GM18907 (cell line): ENCODE measurements at regions not wholly inside any gene's neighbourhood (a gene's known extent, or its start where the extent isn't known, plus 50 kb on each side); places are given as distances from the start of the nearest gene placed in this dataset.
"Not testable (repeated sequence)": the region's sequence is repeated elsewhere in the genome, so short reads cannot be mapped to it uniquely, and the experiment has no call there.

Experiments
- ATAC-seq: cut with Tn5 transposase; IDR thresholded peaks from one replicate; pipeline ENCODE4 v1.9.1; 2021; ENCODE audit warnings: mild to moderate bottlenecking, moderate library complexity; ENCODE audit not compliant: unreplicated experiment

GRCh38 chr4:49226216-49226866, 240.3 kb downstream of the CWH43 start:
- ATAC-seq, result not testable (repeated sequence)

GRCh38 chr4:49227941-49228340, 241.9 kb downstream of the CWH43 start:
- not testable (repeated sequence) for ATAC-seq

GRCh38 chr4:49229243-49229642, 243.2 kb downstream of the CWH43 start:
- not testable (repeated sequence) for ATAC-seq

GRCh38 chr4:49229713-49230112, 243.6 kb downstream of the CWH43 start:
- not testable (repeated sequence) for ATAC-seq

- ATAC-seq, result not testable (repeated sequence)
These were observed 247.3 kb downstream of the CWH43 start for GRCh38 chr4:49233346-49233745.

- ATAC-seq, result not testable (repeated sequence)
These were observed 247.7 kb downstream of the CWH43 start for GRCh38 chr4:49233749-49234148.

GRCh38 chr4:49234382-49234781, 248.3 kb downstream of the CWH43 start:
- not testable (repeated sequence) for ATAC-seq

- not testable (repeated sequence) for ATAC-seq
These were observed 249.5 kb downstream of the CWH43 start for GRCh38 chr4:49235413-49236160.

- not testable (repeated sequence) for ATAC-seq
These were observed 250.4 kb downstream of the CWH43 start for GRCh38 chr4:49236474-49236873.

GRCh38 chr4:49241295-49241694, 255.2 kb downstream of the CWH43 start:
- ATAC-seq, result not testable (repeated sequence)

- ATAC-seq, result not testable (repeated sequence)
These were observed 276.7 kb downstream of the CWH43 start for GRCh38 chr4:49262786-49263185.

- ATAC-seq, result not testable (repeated sequence)
These were observed 284.4 kb downstream of the CWH43 start for GRCh38 chr4:49270435-49270834.

- not testable (repeated sequence) for ATAC-seq
These were observed 284.8 kb downstream of the CWH43 start for GRCh38 chr4:49270912-49271311.

GRCh38 chr4:49285905-49286304, 299.8 kb downstream of the CWH43 start:
- not testable (repeated sequence) for ATAC-seq

GRCh38 chr4:49286926-49287745, 301.1 kb downstream of the CWH43 start:
- not testable (repeated sequence) for ATAC-seq

GRCh38 chr4:49287893-49288292, 301.8 kb downstream of the CWH43 start:
- not testable (repeated sequence) for ATAC-seq

- ATAC-seq, result not testable (repeated sequence)
These were observed 302.7 kb downstream of the CWH43 start for GRCh38 chr4:49288796-49289195.

GRCh38 chr4:49314815-49315214, 328.7 kb downstream of the CWH43 start:
- ATAC-seq, result not testable (repeated sequence)

- ATAC-seq, result not testable (repeated sequence)
These were observed 334.8 kb downstream of the CWH43 start for GRCh38 chr4:49320725-49321410.

GRCh38 chr4:49321511-49322300, 335.6 kb downstream of the CWH43 start:
- not testable (repeated sequence) for ATAC-seq
